ENCODE measurements at regions not wholly inside any gene's neighbourhood (a gene's known extent, or its start where the extent isn't known, plus 50 kb on each side); places are given as distances from the start of the nearest gene placed in this dataset.
"Not testable (repeated sequence)": the region's sequence is repeated elsewhere in the genome, so short reads cannot be mapped to it uniquely, and the experiment has no call there.

- H2BK120ac ChIP-seq (ENCODE audit: low read depth, low read length); DNase-seq; H3K18ac ChIP-seq (ENCODE audit: low read depth in 1 of 2, low read length in 2 of 2); H3K4ac ChIP-seq (ENCODE audit: low read depth in 1 of 2, low read length in 2 of 2); H4K8ac ChIP-seq (ENCODE audit: low read length); H3K4me3 ChIP-seq (ENCODE audit: insufficient read depth in 1 of 2, low read depth in 1 of 2, low read length in 2 of 2); H3K36me3 ChIP-seq (ENCODE audit: control insufficient read depth in 1 of 2, insufficient read depth in 2 of 2, low read depth in 1 of 2, low read length in 2 of 2); H3K14ac ChIP-seq (ENCODE audit: low read length in 2 of 2); H2BK12ac ChIP-seq (ENCODE audit: low read length in 2 of 2); H2BK15ac ChIP-seq (ENCODE audit: low read depth, poor library complexity, severe bottlenecking); H3K9me3 ChIP-seq (ENCODE audit: control insufficient read depth, low read length); H3K23ac ChIP-seq (ENCODE audit: low read length in 2 of 2); H3K4me1 ChIP-seq (ENCODE audit: control insufficient read depth, insufficient read depth, low read depth, low read length); H2BK5ac ChIP-seq (ENCODE audit: low read depth, low read length, poor library complexity, severe bottlenecking); H3K79me1 ChIP-seq (replicated peaks; ENCODE audit: low read length, poor library complexity, severe bottlenecking); H3K27me3 ChIP-seq (ENCODE audit: control insufficient read depth in 1 of 2, insufficient read depth in 1 of 2, low read length in 2 of 2); H3K4me2 ChIP-seq (ENCODE audit: low read length, poor library complexity, severe bottlenecking); H4K91ac ChIP-seq (ENCODE audit: low read length); H2AK5ac ChIP-seq (ENCODE audit: low read length, severe bottlenecking); H3K27ac ChIP-seq (ENCODE audit: low read length, poor library complexity, severe bottlenecking); H2AFZ ChIP-seq (ENCODE audit: low read depth, low read length); H3K9ac ChIP-seq (ENCODE audit: low read length): not testable (repeated sequence)
- WGBS, result 23% methylated on average over 4 of the region's 4 CpGs
Measured at GRCh38 chr5:136735611-136736010, 370.3 kb upstream of the TRPC7 start.

GRCh38 chr5:136734628-136735027 is 369.3 kb upstream of the TRPC7 start:
- Histone ChIP-seq H2BK5ac (ENCODE audit: low read depth, low read length, poor library complexity, severe bottlenecking) (no peak overlapping the region), H4K8ac (ENCODE audit: low read length) (no peak overlapping the region), H2AFZ (ENCODE audit: low read depth, low read length) (no peak overlapping the region), H3K9ac (ENCODE audit: low read length) (no peak overlapping the region), H3K14ac (ENCODE audit: low read length in 2 of 2) (no peak overlapping the region), H3K36me3 (ENCODE audit: control insufficient read depth in 1 of 2, insufficient read depth in 2 of 2, low read depth in 1 of 2, low read length in 2 of 2) (no peaks in the 10 kb centered on the region), H2BK15ac (ENCODE audit: low read depth, poor library complexity, severe bottlenecking) (no peak overlapping the region), H3K27me3 (ENCODE audit: control insufficient read depth in 1 of 2, insufficient read depth in 1 of 2, low read length in 2 of 2) (peaks cover 0 to 3% of the 10 kb centered on the region in 2 experiments), H3K4me2 (ENCODE audit: low read length, poor library complexity, severe bottlenecking) (no peak overlapping the region), H3K79me1 (replicated peaks; ENCODE audit: low read length, poor library complexity, severe bottlenecking) (no peaks in the 10 kb centered on the region), H2AK5ac (ENCODE audit: low read length, severe bottlenecking) (no peak overlapping the region), H2BK120ac (ENCODE audit: low read depth, low read length) (no peak overlapping the region), H3K9me3 (ENCODE audit: control insufficient read depth, low read length) (no peaks in the 10 kb centered on the region), H3K23ac (ENCODE audit: low read length in 2 of 2) (no peak overlapping the region), H3K4me3 (ENCODE audit: insufficient read depth in 1 of 2, low read depth in 1 of 2, low read length in 2 of 2) (no peak overlapping the region), H3K18ac (ENCODE audit: low read depth in 1 of 2, low read length in 2 of 2) (no peak overlapping the region), H3K27ac (ENCODE audit: low read length, poor library complexity, severe bottlenecking) (no peak overlapping the region), H3K4ac (ENCODE audit: low read depth in 1 of 2, low read length in 2 of 2) (no peak overlapping the region), H3K4me1 (ENCODE audit: control insufficient read depth, insufficient read depth, low read depth, low read length) (peaks cover 7% of the 10 kb centered on the region), H4K91ac (ENCODE audit: low read length) (no peak overlapping the region), H2BK12ac (ENCODE audit: low read length in 2 of 2) (no peak overlapping the region)
- no peak for DNase-seq
- 77% methylated on average over 1 of the region's 1 CpG for WGBS

GRCh38 chr5:136732751-136733150 is 367.4 kb upstream of the TRPC7 start:
- Histone ChIP-seq H3K18ac (ENCODE audit: low read depth in 1 of 2, low read length in 2 of 2) (no peak overlapping the region), H3K79me1 (replicated peaks; ENCODE audit: low read length, poor library complexity, severe bottlenecking) (no peaks in the 10 kb centered on the region), H2AK5ac (ENCODE audit: low read length, severe bottlenecking) (no peak overlapping the region), H4K91ac (ENCODE audit: low read length) (no peak overlapping the region), H2BK5ac (ENCODE audit: low read depth, low read length, poor library complexity, severe bottlenecking) (no peak overlapping the region), H3K36me3 (ENCODE audit: control insufficient read depth in 1 of 2, insufficient read depth in 2 of 2, low read depth in 1 of 2, low read length in 2 of 2) (no peaks in the 10 kb centered on the region), H3K9me3 (ENCODE audit: control insufficient read depth, low read length) (no peaks in the 10 kb centered on the region), H3K4me3 (ENCODE audit: insufficient read depth in 1 of 2, low read depth in 1 of 2, low read length in 2 of 2) (no peak overlapping the region), H3K14ac (ENCODE audit: low read length in 2 of 2) (no peak overlapping the region), H3K4me1 (ENCODE audit: control insufficient read depth, insufficient read depth, low read depth, low read length) (peaks cover 8% of the 10 kb centered on the region), H3K23ac (ENCODE audit: low read length in 2 of 2) (no peak overlapping the region), H3K4me2 (ENCODE audit: low read length, poor library complexity, severe bottlenecking) (no peak overlapping the region), H2BK15ac (ENCODE audit: low read depth, poor library complexity, severe bottlenecking) (no peak overlapping the region), H2BK120ac (ENCODE audit: low read depth, low read length) (no peak overlapping the region), H3K27me3 (ENCODE audit: control insufficient read depth in 1 of 2, insufficient read depth in 1 of 2, low read length in 2 of 2) (no peaks in the 10 kb centered on the region), H2BK12ac (ENCODE audit: low read length in 2 of 2) (no peak overlapping the region), H3K4ac (ENCODE audit: low read depth in 1 of 2, low read length in 2 of 2) (no peak overlapping the region), H3K9ac (ENCODE audit: low read length) (no peak overlapping the region), H2AFZ (ENCODE audit: low read depth, low read length) (no peak overlapping the region), H4K8ac (ENCODE audit: low read length) (no peak overlapping the region), H3K27ac (ENCODE audit: low read length, poor library complexity, severe bottlenecking) (no peak overlapping the region)
- DNase-seq, result no peak
- WGBS, result no CpG with 5 or more reads among the region's 1 CpG

GRCh38 chr5:136731241-136731900 is 366.0 kb upstream of the TRPC7 start:
- Histone ChIP-seq H3K9me3 (ENCODE audit: control insufficient read depth, low read length) (no peaks in the 10 kb centered on the region), H2AK5ac (ENCODE audit: low read length, severe bottlenecking) (no peak overlapping the region), H3K4me3 (ENCODE audit: insufficient read depth in 1 of 2, low read depth in 1 of 2, low read length in 2 of 2) (no peak overlapping the region), H3K4me2 (ENCODE audit: low read length, poor library complexity, severe bottlenecking) (no peak overlapping the region), H3K23ac (ENCODE audit: low read length in 2 of 2) (no peak overlapping the region), H3K4ac (ENCODE audit: low read depth in 1 of 2, low read length in 2 of 2) (no peak overlapping the region), H3K9ac (ENCODE audit: low read length) (no peak overlapping the region), H3K14ac (ENCODE audit: low read length in 2 of 2) (no peak overlapping the region), H3K27ac (ENCODE audit: low read length, poor library complexity, severe bottlenecking) (peak overlapping the region; percentile 33), H4K8ac (ENCODE audit: low read length) (no peak overlapping the region), H2BK5ac (ENCODE audit: low read depth, low read length, poor library complexity, severe bottlenecking) (no peak overlapping the region), H3K79me1 (replicated peaks; ENCODE audit: low read length, poor library complexity, severe bottlenecking) (no peaks in the 10 kb centered on the region), H3K27me3 (ENCODE audit: control insufficient read depth in 1 of 2, insufficient read depth in 1 of 2, low read length in 2 of 2) (peaks cover 0 to 4% of the 10 kb centered on the region in 2 experiments), H4K91ac (ENCODE audit: low read length) (no peak overlapping the region), H2BK15ac (ENCODE audit: low read depth, poor library complexity, severe bottlenecking) (no peak overlapping the region), H3K18ac (ENCODE audit: low read depth in 1 of 2, low read length in 2 of 2) (no peak overlapping the region), H3K36me3 (ENCODE audit: control insufficient read depth in 1 of 2, insufficient read depth in 2 of 2, low read depth in 1 of 2, low read length in 2 of 2) (no peaks in the 10 kb centered on the region), H3K4me1 (ENCODE audit: control insufficient read depth, insufficient read depth, low read depth, low read length) (peaks cover 8% of the 10 kb centered on the region), H2AFZ (ENCODE audit: low read depth, low read length) (no peak overlapping the region), H2BK12ac (ENCODE audit: low read length in 2 of 2) (no peak overlapping the region), H2BK120ac (ENCODE audit: low read depth, low read length) (no peak overlapping the region)
- no peak for DNase-seq
- WGBS, result 80% methylated on average over 1 of the region's 3 CpGs
